ENCODE measurements at regions not wholly inside any gene's neighbourhood (a gene's known extent, or its start where the extent isn't known, plus 50 kb on each side); places are given as distances from the start of the nearest gene placed in this dataset.

GRCh38 chr22:46054091-46055073, 77.4 kb upstream of the WNT7B start:
- DNase-seq (ENCODE audit: low read depth) = no peak

- no peak for DNase-seq (ENCODE audit: low read depth)
Observed at GRCh38 chr22:46055181-46055875, 78.4 kb upstream of the WNT7B start.

- DNase-seq (ENCODE audit: low read depth) = no peak
Observed at GRCh38 chr22:46055911-46056545, 79.1 kb upstream of the WNT7B start.

GRCh38 chr22:46056546-46057245, 79.7 kb upstream of the WNT7B start:
- DNase-seq (ENCODE audit: low read depth) = peak; percentile 27

GRCh38 chr22:46057246-46058090, 80.5 kb upstream of the WNT7B start:
- DNase-seq (ENCODE audit: low read depth) = peak; percentile 48

GRCh38 chr22:46058091-46058420, 81.1 kb upstream of the WNT7B start:
- DNase-seq (ENCODE audit: low read depth) = peak; percentile 55

GRCh38 chr22:46058591-46059519, 81.9 kb upstream of the WNT7B start:
- DNase-seq (ENCODE audit: low read depth) = no peak

GRCh38 chr22:46060292-46061123, 83.5 kb upstream of the WNT7B start:
- DNase-seq (ENCODE audit: low read depth) = peak; percentile 40

- no peak for DNase-seq (ENCODE audit: low read depth)
Observed at GRCh38 chr22:46061124-46061500, 84.2 kb upstream of the WNT7B start.

GRCh38 chr22:46061501-46062231, 84.7 kb upstream of the WNT7B start:
- no peak for DNase-seq (ENCODE audit: low read depth)

GRCh38 chr22:46062232-46062615, 85.3 kb upstream of the WNT7B start:
- peak; percentile 31 for DNase-seq (ENCODE audit: low read depth)

GRCh38 chr22:46062971-46063631, 86.1 kb upstream of the WNT7B start:
- no peak for DNase-seq (ENCODE audit: low read depth)

- no peak for DNase-seq (ENCODE audit: low read depth)
Observed at GRCh38 chr22:46063846-46064227, 86.5 kb upstream of the PPARA start.

- peak; percentile 26 for DNase-seq (ENCODE audit: low read depth)
Observed at GRCh38 chr22:46064228-46064965, 85.9 kb upstream of the PPARA start.

- DNase-seq (ENCODE audit: low read depth) = peak; percentile 56
Observed at GRCh38 chr22:46064966-46065666, 85.2 kb upstream of the PPARA start.

GRCh38 chr22:46065691-46066454, 84.5 kb upstream of the PPARA start:
- peak; percentile 27 for DNase-seq (ENCODE audit: low read depth)

Data from HS-27A (cell line).